ENCODE measurements at regions not wholly inside any gene's neighbourhood (a gene's known extent, or its start where the extent isn't known, plus 50 kb on each side); places are given as distances from the start of the nearest gene placed in this dataset.

- TF ChIP-seq NFE2L2 (IDR thresholded peaks at IDR 0.05; ENCODE audit: low read depth, low read length), result no peak
- TF ChIP-seq BHLHE40 (IDR thresholded peaks at IDR 0.05; ENCODE audit: low read depth, low read length), result no peak
- no peak for TF ChIP-seq SMC3 (IDR thresholded peaks at IDR 0.05; ENCODE audit: low read depth, low read length)
- no peak for TF ChIP-seq CTCF (conservative IDR thresholded peaks at IDR 0.05; ENCODE audit: low read depth, low read length)
- no peak for TF ChIP-seq MAZ (IDR thresholded peaks at IDR 0.05; ENCODE audit: borderline replicate concordance, low read depth, low read length)
- no peak for TF ChIP-seq RCOR1 (IDR thresholded peaks at IDR 0.05; ENCODE audit: insufficient replicate concordance, low read length)
- H2AK5ac ChIP-seq (ENCODE audit: low read depth, low read length), result no peak overlapping the region
- no peak overlapping the region for H3K4ac ChIP-seq (ENCODE audit: low read depth, low read length)
- POLR2A ChIA-PET (ENCODE audit: unreplicated experiment), result interaction anchor here (0.7 kb wide), 1 partner anchor 858 kb away, joined by 8 read pairs; no protein-coding TSS in a partner anchor
- H3K9ac ChIP-seq (ENCODE audit: low read depth, low read length), result no peak overlapping the region
- no peaks in the 10 kb centered on the region for H3K79me1 ChIP-seq (ENCODE audit: low read depth in 1 of 2, low read length in 2 of 2)
- WGBS, 2 experiments (ENCODE audit: extremely low coverage in 2 of 2, insufficient read length in 1 of 2), result 33% methylated on average over 1 of the region's 4 CpGs; no CpG with 5 or more reads in 1 of the 2 experiments
- in situ Hi-C loops (cut with MboI; ENCODE audit: low sequenced_read_pairs), result no loop called here
- no peak overlapping the region for H3K4me2 ChIP-seq (ENCODE audit: low read depth, low read length)
- no peaks in the 10 kb centered on the region for H4K20me1 ChIP-seq (ENCODE audit: insufficient read depth, low read length)
- no peak overlapping the region for H3K4me3 ChIP-seq (ENCODE audit: insufficient read depth, low read depth, low read length)
- no peaks in the 10 kb centered on the region for H3K27me3 ChIP-seq (ENCODE audit: control insufficient read depth, insufficient read depth, low read length)
- no peak overlapping the region for H3K23ac ChIP-seq (ENCODE audit: low read depth, low read length)
- no peaks in the 10 kb centered on the region for H3K36me3 ChIP-seq (ENCODE audit: control insufficient read depth, insufficient read depth, low read length)
- H2BK20ac ChIP-seq (ENCODE audit: low read depth, low read length), result no peak overlapping the region
- no peak overlapping the region for H2BK15ac ChIP-seq (ENCODE audit: low read depth, low read length)
- intact Hi-C loops (cut with micrococcal nuclease), result no loop called here
- H3K18ac ChIP-seq (ENCODE audit: low read depth, low read length), result no peak overlapping the region
- H4K5ac ChIP-seq (ENCODE audit: low read depth, low read length), result no peak overlapping the region
- no peaks in the 10 kb centered on the region for H3K4me1 ChIP-seq (ENCODE audit: control insufficient read depth, insufficient read depth, low read length)
- DNase-seq (no peak), ATAC-seq (ENCODE audit: low read depth) (no peak)
- no peak overlapping the region for H3K27ac ChIP-seq (ENCODE audit: insufficient read depth, low read length)
- no peak overlapping the region for H3K56ac ChIP-seq (ENCODE audit: extremely low read depth, insufficient read depth, low read length)
- H2AFZ ChIP-seq (replicated peaks; ENCODE audit: low read length, poor library complexity), result no peak overlapping the region
- H2BK120ac ChIP-seq (ENCODE audit: low read depth, low read length), result no peak overlapping the region
- no peaks in the 10 kb centered on the region for H3K9me3 ChIP-seq (ENCODE audit: control insufficient read depth, insufficient read depth, low read length)
- no TSS peak for BruUV-seq (replicated peaks)
- no peak overlapping the region for H2BK5ac ChIP-seq (ENCODE audit: low read depth, low read length, poor library complexity, severe bottlenecking)
- no peak overlapping the region for H2AK9ac ChIP-seq (replicated peaks; ENCODE audit: low read depth, low read length, poor library complexity)
- CTCF ChIA-PET, result no interaction called here
- H3K14ac ChIP-seq (replicated peaks; ENCODE audit: low read depth, low read length), result no peak overlapping the region
- no peaks in the 10 kb centered on the region for H3K9me1 ChIP-seq (ENCODE audit: insufficient read depth, low read length)
- dilution Hi-C loops (cut with HindIII; ENCODE audit: low sequenced_read_pairs, unreplicated experiment), result no loop called here
- no peak overlapping the region for H4K8ac ChIP-seq (ENCODE audit: low read depth in 2 of 2, low read length in 2 of 2)
- no peak overlapping the region for H4K91ac ChIP-seq (ENCODE audit: insufficient read depth, low read depth, low read length)
Observed at GRCh38 chr5:113742176-113742575, 228.7 kb downstream of the YTHDC2 start.
